Osteocyte (in vitro differentiated cells): ENCODE measurements at regions not wholly inside any gene's neighbourhood (a gene's known extent, or its start where the extent isn't known, plus 50 kb on each side); places are given as distances from the start of the nearest gene placed in this dataset.

Experiments used
- DNase-seq: peaks from one replicate; pipeline ENCODE4 v3.0.0; 2021; ENCODE audit warnings: mixed read lengths; ENCODE audit not compliant: unreplicated experiment; ENCODE audit errors: extremely low spot score
- H3K27ac Mint-ChIP-seq: one replicate; pipeline ENCODE4 v1.8.0; 2021; ENCODE audit warnings: mild to moderate bottlenecking, mixed read lengths; ENCODE audit not compliant: unreplicated experiment
- H3K27me3 Mint-ChIP-seq: one replicate; pipeline ENCODE4 v1.8.0; 2021; ENCODE audit warnings: mixed read lengths; ENCODE audit not compliant: unreplicated experiment
- H3K36me3 Mint-ChIP-seq: one replicate; pipeline ENCODE4 v1.8.0; 2021; ENCODE audit warnings: mixed read lengths; ENCODE audit not compliant: unreplicated experiment
- H3K4me1 Mint-ChIP-seq: one replicate; pipeline ENCODE4 v1.8.0; 2021; ENCODE audit warnings: mixed read lengths; ENCODE audit not compliant: unreplicated experiment
- H3K4me3 Mint-ChIP-seq: one replicate; pipeline ENCODE4 v1.8.0; 2021; ENCODE audit warnings: mild to moderate bottlenecking, moderate library complexity, mixed read lengths; ENCODE audit not compliant: unreplicated experiment
- H3K9me3 Mint-ChIP-seq: one replicate; pipeline ENCODE4 v1.8.0; 2021; ENCODE audit warnings: mixed read lengths; ENCODE audit not compliant: unreplicated experiment
- CTCF ChIP-seq: fragments of 200-600 bp; sonication (generic); IDR thresholded peaks from 2 replicates; pipeline ENCODE4 v1.5.0; 2021; ENCODE audit warnings: antibody characterized with exemption, mild to moderate bottlenecking, moderate library complexity

GRCh38 chr7:42405782-42406181 is 168.8 kb upstream of the GLI3 start:
- no peak overlapping the region for H3K27ac Mint-ChIP-seq

GRCh38 chr7:42403831-42404230 is 166.8 kb upstream of the GLI3 start:
- no peak for DNase-seq
- H3K27ac Mint-ChIP-seq, result no peak overlapping the region
- no peaks in the 10 kb centered on the region for H3K36me3 Mint-ChIP-seq
- TF ChIP-seq CTCF, result no peak
- H3K4me1 Mint-ChIP-seq, result peaks cover 18% of the 10 kb centered on the region
- H3K27me3 Mint-ChIP-seq, result peaks cover 6% of the 10 kb centered on the region
- H3K4me3 Mint-ChIP-seq, result no peak overlapping the region
- H3K9me3 Mint-ChIP-seq, result no peaks in the 10 kb centered on the region

More at GRCh38 chr7:42405782-42406181, 168.8 kb upstream of the GLI3 start:
- DNase-seq, result no peak
- no peak overlapping the region for H3K4me3 Mint-ChIP-seq
- H3K27me3 Mint-ChIP-seq, result no peaks in the 10 kb centered on the region
- no peaks in the 10 kb centered on the region for H3K36me3 Mint-ChIP-seq
- H3K4me1 Mint-ChIP-seq, result peaks cover 10% of the 10 kb centered on the region
- H3K9me3 Mint-ChIP-seq, result no peaks in the 10 kb centered on the region
- no peak for TF ChIP-seq CTCF

GRCh38 chr7:42400961-42401360 is 164.0 kb upstream of the GLI3 start:
- Mint-ChIP-seq H3K4me1 (peaks cover 7% of the 10 kb centered on the region), H3K4me3 (no peak overlapping the region), H3K9me3 (no peaks in the 10 kb centered on the region), H3K27ac (no peak overlapping the region), H3K27me3 (peaks cover 9% of the 10 kb centered on the region), H3K36me3 (no peaks in the 10 kb centered on the region)
- TF ChIP-seq CTCF, result no peak
- no peak for DNase-seq

GRCh38 chr7:42400211-42400772 is 163.3 kb upstream of the GLI3 start:
- Mint-ChIP-seq H3K4me1 (peaks cover 12% of the 10 kb centered on the region), H3K4me3 (no peak overlapping the region), H3K27me3 (peaks cover 9% of the 10 kb centered on the region), H3K36me3 (no peaks in the 10 kb centered on the region), H3K27ac (no peak overlapping the region), H3K9me3 (no peaks in the 10 kb centered on the region)
- no peak for DNase-seq
- TF ChIP-seq CTCF, result no peak

GRCh38 chr7:42395607-42396006 is 158.6 kb upstream of the GLI3 start:
- H3K4me3 Mint-ChIP-seq, result no peak overlapping the region
- H3K36me3 Mint-ChIP-seq, result no peaks in the 10 kb centered on the region
- peaks cover 11% of the 10 kb centered on the region for H3K27me3 Mint-ChIP-seq
- H3K4me1 Mint-ChIP-seq, result peaks cover 19% of the 10 kb centered on the region
- no peak overlapping the region for H3K27ac Mint-ChIP-seq
- TF ChIP-seq CTCF, result no peak
- H3K9me3 Mint-ChIP-seq, result no peaks in the 10 kb centered on the region
- DNase-seq, result no peak
